ENCODE measurements at regions not wholly inside any gene's neighbourhood (a gene's known extent, or its start where the extent isn't known, plus 50 kb on each side); places are given as distances from the start of the nearest gene placed in this dataset.

GRCh38 chr12:90851800-90852718 lies 102.9 kb downstream of the CCER1 start:
- Mint-ChIP-seq H3K4me3 (no peak overlapping the region), H3K9me3 (no peaks in the 10 kb centered on the region), H3K27ac (no peak overlapping the region), H3K4me1 (ENCODE audit: low read depth) (peaks cover 1% of the 10 kb centered on the region), H3K36me3 (ENCODE audit: low read depth) (no peaks in the 10 kb centered on the region), H3K27me3 (ENCODE audit: low read depth) (no peaks in the 10 kb centered on the region)

GRCh38 chr12:90842477-90842876 lies 112.5 kb downstream of the CCER1 start:
- no peaks in the 10 kb centered on the region for H3K36me3 Mint-ChIP-seq (ENCODE audit: low read depth)
- no peaks in the 10 kb centered on the region for H3K27me3 Mint-ChIP-seq (ENCODE audit: low read depth)
- H3K4me3 Mint-ChIP-seq, result no peak overlapping the region
- no peaks in the 10 kb centered on the region for H3K9me3 Mint-ChIP-seq
- no peak overlapping the region for H3K27ac Mint-ChIP-seq
- H3K4me1 Mint-ChIP-seq (ENCODE audit: low read depth), result no peaks in the 10 kb centered on the region

GRCh38 chr12:90841336-90841735 lies 113.6 kb downstream of the CCER1 start:
- H3K27ac Mint-ChIP-seq, result no peak overlapping the region
- H3K4me1 Mint-ChIP-seq (ENCODE audit: low read depth), result no peaks in the 10 kb centered on the region
- H3K9me3 Mint-ChIP-seq, result no peaks in the 10 kb centered on the region
- H3K36me3 Mint-ChIP-seq (ENCODE audit: low read depth), result no peaks in the 10 kb centered on the region
- no peak overlapping the region for H3K4me3 Mint-ChIP-seq
- no peaks in the 10 kb centered on the region for H3K27me3 Mint-ChIP-seq (ENCODE audit: low read depth)

GRCh38 chr12:90839346-90839745 lies 115.6 kb downstream of the CCER1 start:
- no peak overlapping the region for H3K4me3 Mint-ChIP-seq
- no peaks in the 10 kb centered on the region for H3K27me3 Mint-ChIP-seq (ENCODE audit: low read depth)
- no peaks in the 10 kb centered on the region for H3K36me3 Mint-ChIP-seq (ENCODE audit: low read depth)
- no peaks in the 10 kb centered on the region for H3K9me3 Mint-ChIP-seq
- H3K4me1 Mint-ChIP-seq (ENCODE audit: low read depth), result no peaks in the 10 kb centered on the region
- no peak overlapping the region for H3K27ac Mint-ChIP-seq

- H3K27me3 Mint-ChIP-seq (ENCODE audit: low read depth), result no peaks in the 10 kb centered on the region
- H3K9me3 Mint-ChIP-seq, result no peaks in the 10 kb centered on the region
- H3K4me1 Mint-ChIP-seq (ENCODE audit: low read depth), result no peaks in the 10 kb centered on the region
- no peaks in the 10 kb centered on the region for H3K36me3 Mint-ChIP-seq (ENCODE audit: low read depth)
- H3K4me3 Mint-ChIP-seq, result no peak overlapping the region
- no peak overlapping the region for H3K27ac Mint-ChIP-seq
Measured at GRCh38 chr12:90836689-90837088, 118.3 kb downstream of the CCER1 start.

GRCh38 chr12:90833228-90833627 lies 121.7 kb downstream of the CCER1 start:
- H3K27ac Mint-ChIP-seq, result no peak overlapping the region
- H3K9me3 Mint-ChIP-seq, result no peaks in the 10 kb centered on the region

GRCh38 chr12:90832427-90832826 lies 122.5 kb downstream of the CCER1 start:
- Mint-ChIP-seq H3K4me1 (ENCODE audit: low read depth) (no peaks in the 10 kb centered on the region), H3K36me3 (ENCODE audit: low read depth) (no peaks in the 10 kb centered on the region), H3K9me3 (no peaks in the 10 kb centered on the region), H3K4me3 (no peak overlapping the region), H3K27ac (no peak overlapping the region), H3K27me3 (ENCODE audit: low read depth) (no peaks in the 10 kb centered on the region)

More at GRCh38 chr12:90833228-90833627, 121.7 kb downstream of the CCER1 start:
- Mint-ChIP-seq H3K36me3 (ENCODE audit: low read depth) (no peaks in the 10 kb centered on the region), H3K4me3 (no peak overlapping the region), H3K27me3 (ENCODE audit: low read depth) (no peaks in the 10 kb centered on the region), H3K4me1 (ENCODE audit: low read depth) (no peaks in the 10 kb centered on the region)

GRCh38 chr12:90831712-90832111 lies 123.3 kb downstream of the CCER1 start:
- Mint-ChIP-seq H3K4me1 (ENCODE audit: low read depth) (no peaks in the 10 kb centered on the region), H3K4me3 (no peak overlapping the region), H3K9me3 (no peaks in the 10 kb centered on the region), H3K27ac (no peak overlapping the region), H3K27me3 (ENCODE audit: low read depth) (no peaks in the 10 kb centered on the region), H3K36me3 (ENCODE audit: low read depth) (no peaks in the 10 kb centered on the region)

GRCh38 chr12:90829044-90829443 lies 125.9 kb downstream of the CCER1 start:
- no peak overlapping the region for H3K27ac Mint-ChIP-seq
- no peaks in the 10 kb centered on the region for H3K36me3 Mint-ChIP-seq (ENCODE audit: low read depth)
- H3K4me1 Mint-ChIP-seq (ENCODE audit: low read depth), result no peaks in the 10 kb centered on the region
- H3K9me3 Mint-ChIP-seq, result no peaks in the 10 kb centered on the region
- no peak overlapping the region for H3K4me3 Mint-ChIP-seq
- H3K27me3 Mint-ChIP-seq (ENCODE audit: low read depth), result no peaks in the 10 kb centered on the region

GRCh38 chr12:90828621-90829020 lies 126.4 kb downstream of the CCER1 start:
- H3K4me3 Mint-ChIP-seq, result no peak overlapping the region
- H3K36me3 Mint-ChIP-seq (ENCODE audit: low read depth), result no peaks in the 10 kb centered on the region
- no peaks in the 10 kb centered on the region for H3K4me1 Mint-ChIP-seq (ENCODE audit: low read depth)
- H3K27me3 Mint-ChIP-seq (ENCODE audit: low read depth), result no peaks in the 10 kb centered on the region
- H3K9me3 Mint-ChIP-seq, result no peaks in the 10 kb centered on the region
- no peak overlapping the region for H3K27ac Mint-ChIP-seq

- Mint-ChIP-seq H3K27ac (no peak overlapping the region), H3K9me3 (no peaks in the 10 kb centered on the region), H3K4me3 (no peak overlapping the region), H3K27me3 (ENCODE audit: low read depth) (no peaks in the 10 kb centered on the region), H3K36me3 (ENCODE audit: low read depth) (no peaks in the 10 kb centered on the region), H3K4me1 (ENCODE audit: low read depth) (no peaks in the 10 kb centered on the region)
Measured at GRCh38 chr12:90827567-90827966, 127.4 kb downstream of the CCER1 start.

GRCh38 chr12:90826036-90826435 lies 128.9 kb downstream of the CCER1 start:
- Mint-ChIP-seq H3K4me3 (no peak overlapping the region), H3K36me3 (ENCODE audit: low read depth) (no peaks in the 10 kb centered on the region), H3K27me3 (ENCODE audit: low read depth) (no peaks in the 10 kb centered on the region), H3K9me3 (no peaks in the 10 kb centered on the region), H3K4me1 (ENCODE audit: low read depth) (no peaks in the 10 kb centered on the region), H3K27ac (no peak overlapping the region)

GRCh38 chr12:90823859-90824258 lies 131.1 kb downstream of the CCER1 start:
- no peak overlapping the region for H3K4me3 Mint-ChIP-seq
- H3K27me3 Mint-ChIP-seq (ENCODE audit: low read depth), result no peaks in the 10 kb centered on the region
- H3K27ac Mint-ChIP-seq, result no peak overlapping the region
- H3K9me3 Mint-ChIP-seq, result no peaks in the 10 kb centered on the region
- no peaks in the 10 kb centered on the region for H3K4me1 Mint-ChIP-seq (ENCODE audit: low read depth)
- no peaks in the 10 kb centered on the region for H3K36me3 Mint-ChIP-seq (ENCODE audit: low read depth)

- H3K36me3 Mint-ChIP-seq (ENCODE audit: low read depth), result no peaks in the 10 kb centered on the region
- H3K4me3 Mint-ChIP-seq, result no peak overlapping the region
- no peaks in the 10 kb centered on the region for H3K9me3 Mint-ChIP-seq
- no peak overlapping the region for H3K27ac Mint-ChIP-seq
- no peaks in the 10 kb centered on the region for H3K27me3 Mint-ChIP-seq (ENCODE audit: low read depth)
- no peaks in the 10 kb centered on the region for H3K4me1 Mint-ChIP-seq (ENCODE audit: low read depth)
Measured at GRCh38 chr12:90819709-90820108, 135.3 kb downstream of the CCER1 start.

- no peaks in the 10 kb centered on the region for H3K36me3 Mint-ChIP-seq (ENCODE audit: low read depth)
- H3K27ac Mint-ChIP-seq, result no peak overlapping the region
- no peaks in the 10 kb centered on the region for H3K27me3 Mint-ChIP-seq (ENCODE audit: low read depth)
- no peaks in the 10 kb centered on the region for H3K9me3 Mint-ChIP-seq
- no peak overlapping the region for H3K4me3 Mint-ChIP-seq
- no peaks in the 10 kb centered on the region for H3K4me1 Mint-ChIP-seq (ENCODE audit: low read depth)
Measured at GRCh38 chr12:90816353-90817089, 138.5 kb downstream of the CCER1 start.

Data from T-helper 1 cell treated with Interleukin-12 subunit alpha and Interleukin-12 subunit beta and Interleukin-4 antibody, amounts not matched to agents 30 μg/mL and 1 μg/mL, for 36 hours (primary cell).